Retina (tissue), 1 donor: ENCODE measurements at regions not wholly inside any gene's neighbourhood (a gene's known extent, or its start where the extent isn't known, plus 50 kb on each side); places are given as distances from the start of the nearest gene placed in this dataset.

Experiments used
- DNase-seq: peaks from one replicate; pipeline ENCODE4 v3.0.0-alpha.2; 2016

- DNase-seq: no peak
Measured at GRCh38 chr2:59711121-59711520, 842.3 kb downstream of the BCL11A start.

DNA sequence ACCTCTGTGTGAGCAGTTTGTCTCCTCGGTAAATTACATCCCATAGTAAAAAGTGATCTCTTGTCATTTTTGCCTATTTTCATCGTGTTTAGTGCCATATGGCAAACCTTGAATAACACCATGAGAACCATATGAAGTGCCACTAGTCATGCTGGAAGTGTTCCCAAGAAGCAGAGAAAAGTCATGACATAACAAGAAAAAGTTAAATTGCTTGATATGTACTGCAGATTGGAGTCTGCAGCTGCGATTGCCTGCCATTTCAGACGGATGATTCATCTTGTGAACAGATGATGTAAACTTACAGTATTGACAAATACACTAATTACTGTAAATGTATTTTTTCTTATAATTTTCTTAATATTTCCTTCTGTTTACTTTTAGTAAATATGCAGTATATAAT is 846.7 kb downstream of the BCL11A start:
- DNase-seq: no peak

DNA sequence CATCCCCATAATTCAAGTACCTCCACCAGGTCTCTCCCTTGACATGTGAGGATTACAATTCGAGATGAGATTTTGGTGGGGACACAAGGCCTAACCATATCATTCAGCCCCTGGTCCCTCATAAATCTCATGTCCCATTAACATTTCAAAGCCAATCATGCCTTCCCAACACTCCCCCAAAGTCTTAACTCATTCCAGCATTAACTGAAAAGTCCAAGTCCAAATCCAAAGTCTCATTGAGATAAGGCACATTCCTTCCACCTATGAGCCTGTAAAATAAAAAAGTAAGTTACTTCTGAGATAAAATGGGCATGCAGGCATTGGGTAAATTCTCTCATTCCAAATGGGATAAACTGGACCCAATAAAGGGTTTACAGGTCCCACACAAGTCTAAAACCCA is 849.7 kb downstream of the BCL11A start:
- DNase-seq: no peak

DNA sequence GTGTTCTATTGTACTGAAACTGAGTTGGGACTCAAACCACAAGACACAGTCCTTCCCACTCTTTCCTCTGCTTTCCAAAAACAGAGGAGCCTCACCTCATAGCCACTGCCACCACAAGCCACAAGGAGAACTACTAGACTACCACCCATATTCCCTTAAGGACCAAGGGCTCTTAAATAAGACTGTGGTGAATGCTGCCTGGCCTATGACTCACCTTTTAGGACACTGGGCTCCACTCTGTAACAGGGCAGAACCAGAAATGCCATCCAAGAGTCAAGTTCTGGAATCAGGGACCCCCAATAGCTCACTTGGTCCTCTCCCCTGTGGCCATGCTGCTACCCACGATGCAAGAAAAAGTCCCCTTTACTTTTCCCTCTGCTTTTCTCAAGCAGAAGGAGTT is 851.4 kb downstream of the BCL11A start:
- DNase-seq: no peak

- DNase-seq: no peak
Measured at GRCh38 chr2:59701271-59701994, 852.0 kb downstream of the BCL11A start.

- DNase-seq: no peak
Measured at GRCh38 chr2:59694176-59694575, 859.3 kb downstream of the BCL11A start.

GRCh38 chr2:59693231-59693959 is 860.1 kb downstream of the BCL11A start:
- no peak for DNase-seq

DNA sequence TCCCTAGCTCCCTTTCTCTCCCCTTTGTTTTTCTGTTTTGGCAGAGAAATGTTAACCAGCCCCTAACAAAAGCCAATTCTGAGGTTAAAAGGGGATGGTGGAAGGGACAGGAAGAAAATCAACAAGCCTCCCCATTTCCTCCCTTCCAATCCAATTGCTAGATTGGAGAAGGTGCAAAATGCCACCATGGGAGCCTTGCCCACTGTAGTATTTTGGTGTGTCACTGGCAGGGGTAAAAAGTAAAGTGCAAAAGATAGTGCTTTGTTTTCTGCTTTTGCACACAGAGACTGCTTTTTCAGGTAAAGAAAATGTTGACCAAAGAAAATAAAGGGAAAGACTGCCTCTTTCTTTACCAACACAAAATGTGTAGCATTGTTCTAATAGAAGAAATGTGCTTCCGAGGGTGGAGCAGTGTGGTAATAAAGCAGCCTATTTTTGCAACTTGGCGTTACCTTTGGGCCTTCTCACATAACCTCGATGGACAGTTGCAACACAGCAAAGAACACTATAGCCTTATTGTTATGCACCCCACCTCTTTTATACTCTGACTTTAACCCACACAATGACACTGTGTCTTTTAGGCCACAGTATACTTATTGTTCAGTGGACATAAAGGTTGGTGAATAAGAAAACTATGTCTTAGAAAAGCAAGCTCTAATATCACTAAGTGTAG is 861.8 kb downstream of the BCL11A start:
- DNase-seq: no peak

DNA sequence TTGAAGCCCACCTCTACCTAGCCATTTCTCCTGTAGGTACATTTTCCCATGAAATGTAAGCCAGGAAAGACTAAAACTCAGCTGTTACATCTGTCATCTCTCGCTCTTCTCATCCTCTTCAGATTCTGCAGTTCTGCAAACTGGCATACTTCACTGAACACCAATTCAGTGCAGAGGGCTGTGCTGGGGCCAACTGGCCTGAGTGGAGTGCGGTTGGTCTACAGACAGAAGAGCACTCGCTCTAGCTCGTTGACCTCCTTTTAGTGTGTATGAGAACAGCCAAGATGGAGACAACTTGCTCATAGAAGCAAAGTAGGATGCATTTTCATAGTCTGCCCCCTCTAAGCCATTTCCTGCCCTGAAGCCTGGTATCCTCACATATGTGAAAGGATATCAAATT is 862.6 kb downstream of the BCL11A start:
- no peak for DNase-seq

DNA sequence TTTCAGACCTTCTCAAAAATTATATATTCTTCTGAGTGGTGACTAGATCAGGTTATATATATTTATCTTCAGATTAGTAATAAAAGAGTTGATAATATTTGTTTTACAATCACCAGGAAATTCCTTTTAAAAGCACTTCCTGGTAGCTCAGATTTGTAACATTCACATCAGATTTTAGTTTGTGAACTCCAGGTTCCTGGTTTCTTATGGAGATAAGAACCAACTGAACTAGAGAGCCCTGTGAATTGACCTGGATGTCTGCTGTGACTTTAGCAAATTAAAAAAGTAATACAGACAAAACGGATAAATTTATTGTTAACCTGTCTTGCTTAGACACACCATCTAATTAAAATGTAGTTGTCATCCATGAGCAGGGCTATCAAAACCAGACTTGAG is 868.7 kb downstream of the BCL11A start:
- no peak for DNase-seq

DNA sequence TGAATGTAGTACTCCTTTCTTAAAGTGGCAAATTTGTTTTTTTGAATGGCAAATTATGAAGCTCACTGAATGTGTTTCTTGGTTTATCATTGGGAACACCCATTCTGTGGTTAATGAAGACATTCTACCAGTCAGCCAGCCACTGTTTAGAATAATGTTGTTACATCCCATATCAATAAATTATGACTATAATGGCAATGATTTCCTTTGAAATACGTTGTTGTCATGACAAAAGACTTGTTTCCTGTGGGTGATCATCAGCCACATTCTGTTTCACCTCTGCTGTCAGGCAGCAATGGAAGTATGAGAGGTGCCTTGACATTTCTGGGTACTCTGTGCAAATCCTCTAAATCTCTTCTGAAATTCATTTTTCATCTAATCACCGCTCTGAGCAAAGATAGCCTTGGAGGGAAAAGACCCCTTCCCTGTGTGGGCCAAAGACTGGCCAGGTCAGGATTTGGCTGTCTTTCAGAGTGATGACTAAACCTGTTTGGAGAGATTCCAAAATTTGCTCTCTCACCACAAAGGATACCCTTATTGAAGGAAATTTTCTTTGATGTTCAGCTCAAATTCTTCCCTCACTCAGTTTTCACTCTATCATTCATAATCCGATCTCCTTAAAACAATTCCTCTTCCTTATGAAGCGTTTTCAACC is 869.2 kb downstream of the BCL11A start:
- no peak for DNase-seq

DNA sequence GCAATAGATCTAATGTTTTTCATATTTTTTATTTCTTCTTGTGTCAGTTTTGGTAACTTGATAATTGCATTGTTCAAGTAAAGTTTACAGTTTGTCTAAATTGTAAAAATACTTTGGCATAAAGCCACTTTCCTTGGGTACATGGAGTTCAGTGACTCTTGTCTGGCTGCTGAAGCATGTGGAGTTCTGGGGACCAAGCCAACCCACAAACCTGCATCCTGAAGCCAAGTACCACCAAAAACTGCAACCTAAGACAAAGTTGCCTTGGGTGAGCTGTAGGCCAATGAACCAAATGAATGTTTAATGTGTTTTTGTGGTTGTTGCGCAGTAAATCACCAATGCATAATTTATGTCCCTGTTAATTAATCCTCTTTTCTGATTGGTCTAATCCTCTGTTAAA is 872.6 kb downstream of the BCL11A start:
- no peak for DNase-seq

DNA sequence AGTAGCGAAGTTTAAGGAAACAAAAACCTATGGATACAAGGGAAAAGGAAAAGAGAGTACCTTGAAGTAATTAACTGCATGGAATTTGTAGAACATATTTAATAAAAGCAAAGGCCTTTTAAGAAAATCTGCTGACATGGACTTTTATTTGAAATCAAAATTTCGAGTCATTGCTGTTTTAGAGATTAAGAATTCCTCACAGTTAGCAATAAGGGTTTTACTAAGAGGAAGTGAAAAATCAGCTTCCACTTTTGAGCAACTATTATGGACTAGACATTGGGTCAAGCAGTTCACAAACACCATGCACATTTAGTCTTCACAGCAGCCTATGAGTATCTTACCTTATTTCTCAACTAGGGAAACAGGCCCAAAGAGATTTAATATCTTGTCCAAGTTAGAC is 876.3 kb downstream of the BCL11A start:
- DNase-seq: no peak

- no peak for DNase-seq
Measured at GRCh38 chr2:59674100-59674499, 879.4 kb downstream of the BCL11A start.

DNA sequence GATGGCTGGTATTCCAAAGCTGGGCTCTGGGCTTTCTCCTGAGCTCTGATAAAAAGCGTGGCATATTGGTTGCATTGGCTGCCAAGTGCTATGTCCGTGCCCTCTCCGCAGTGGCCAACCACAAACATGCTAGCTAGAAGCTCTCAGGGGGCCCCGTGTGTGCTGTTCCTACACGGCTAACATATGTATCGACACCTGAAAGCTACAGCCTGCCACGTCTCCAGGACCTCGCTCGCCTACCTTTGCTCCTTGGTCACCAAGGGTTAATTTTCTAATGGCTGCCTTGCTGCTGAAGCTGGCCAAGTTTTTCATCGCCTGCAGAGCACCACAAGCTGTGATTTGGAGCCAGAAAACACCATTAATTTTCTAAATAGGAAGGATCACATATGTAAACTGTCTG is 888.4 kb downstream of the BCL11A start:
- DNase-seq: peak; percentile 5

DNA sequence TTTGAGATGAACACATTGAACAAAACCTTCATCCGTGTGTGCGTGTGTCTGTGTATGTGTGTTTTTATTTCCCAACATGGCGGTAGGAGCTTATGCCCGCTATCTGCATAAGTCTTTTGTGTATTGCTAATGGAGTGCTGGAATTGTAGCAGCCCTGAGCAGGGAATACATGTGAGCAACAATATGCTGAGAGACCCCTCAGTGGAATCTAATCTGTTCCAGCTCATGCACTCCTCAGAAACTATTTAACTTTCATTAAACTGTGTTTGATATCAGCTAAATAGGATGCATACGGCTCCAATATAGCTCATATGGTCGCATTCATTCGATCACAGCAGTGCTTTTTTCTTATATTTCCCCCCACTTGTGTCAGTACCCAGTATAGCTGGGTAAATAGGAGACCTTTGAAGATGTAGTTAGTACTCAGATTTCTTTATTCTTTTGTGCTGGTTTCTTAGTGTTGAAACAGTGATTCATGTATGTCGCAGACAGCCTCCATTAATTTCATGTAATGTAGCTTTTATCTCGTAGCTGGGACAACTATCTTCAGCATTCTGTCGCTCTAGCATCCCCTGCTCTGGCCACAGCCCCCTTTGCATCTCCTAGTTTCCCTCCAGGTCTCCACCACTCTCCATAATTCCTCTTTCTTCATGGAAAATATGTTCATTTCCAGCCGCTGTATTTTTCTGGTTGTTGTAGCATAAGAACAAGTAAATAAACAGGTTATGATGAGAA is 891.2 kb downstream of the BCL11A start:
- DNase-seq: no peak

GRCh38 chr2:59660262-59660661 is 893.2 kb downstream of the BCL11A start:
- DNase-seq: no peak

GRCh38 chr2:59658906-59659635 is 894.4 kb downstream of the BCL11A start:
- DNase-seq: no peak

DNA sequence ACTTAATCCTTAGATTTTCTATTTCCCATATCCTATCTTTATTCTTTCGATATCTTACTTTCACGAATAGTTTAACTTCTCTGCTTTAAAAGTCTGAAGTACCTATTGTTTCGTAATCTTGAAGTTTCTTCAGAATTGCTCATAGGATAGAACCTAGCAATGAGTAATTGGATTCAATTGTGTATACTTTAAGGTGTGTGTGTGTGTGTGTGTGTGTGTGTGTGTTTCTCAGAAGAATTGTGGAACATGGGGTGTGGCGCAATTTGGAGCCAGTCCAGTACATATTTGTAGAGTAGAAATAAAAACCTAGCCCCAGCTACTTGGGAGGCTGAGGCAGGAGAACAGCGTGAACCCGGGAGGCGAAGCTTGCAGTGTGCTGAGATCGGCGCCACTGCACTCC is 897.6 kb downstream of the BCL11A start:
- DNase-seq: no peak

- no peak for DNase-seq
Measured at GRCh38 chr2:59654710-59655109, 898.7 kb downstream of the BCL11A start.

GRCh38 chr2:59653164-59653563 is 900.3 kb downstream of the BCL11A start:
- no peak for DNase-seq

GRCh38 chr2:59630789-59631188 is 922.7 kb downstream of the BCL11A start:
- DNase-seq: no peak
